Smooth muscle cell of the brain vasculature (primary cell): ENCODE measurements at regions not wholly inside any gene's neighbourhood (a gene's known extent, or its start where the extent isn't known, plus 50 kb on each side); places are given as distances from the start of the nearest gene placed in this dataset.

Source experiments
- DNase-seq: peaks from one replicate; pipeline ENCODE4 v3.0.0-alpha.2; 2012; ENCODE audit warnings: low read depth, low spot score

DNA sequence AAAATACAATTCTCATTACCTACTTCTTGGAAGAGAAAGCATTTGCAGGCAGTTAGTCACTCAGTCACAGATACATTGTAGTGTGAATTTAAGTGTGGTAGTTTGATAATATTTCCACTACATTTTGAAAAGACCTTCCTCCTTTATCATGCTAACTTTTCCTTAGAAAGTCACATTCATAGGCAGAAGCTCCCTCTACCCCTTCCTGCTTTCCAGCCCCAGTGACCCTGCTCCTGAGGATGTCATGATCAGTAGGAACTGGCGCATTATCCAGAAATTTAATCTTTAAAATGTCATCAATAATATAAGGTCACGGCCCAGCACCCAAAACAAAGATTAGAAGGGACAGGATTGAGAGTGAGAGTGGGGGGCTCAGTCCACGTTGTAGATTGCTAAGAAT is 707.4 kb upstream of the STXBP6 start:
- DNase-seq: no peak

DNA sequence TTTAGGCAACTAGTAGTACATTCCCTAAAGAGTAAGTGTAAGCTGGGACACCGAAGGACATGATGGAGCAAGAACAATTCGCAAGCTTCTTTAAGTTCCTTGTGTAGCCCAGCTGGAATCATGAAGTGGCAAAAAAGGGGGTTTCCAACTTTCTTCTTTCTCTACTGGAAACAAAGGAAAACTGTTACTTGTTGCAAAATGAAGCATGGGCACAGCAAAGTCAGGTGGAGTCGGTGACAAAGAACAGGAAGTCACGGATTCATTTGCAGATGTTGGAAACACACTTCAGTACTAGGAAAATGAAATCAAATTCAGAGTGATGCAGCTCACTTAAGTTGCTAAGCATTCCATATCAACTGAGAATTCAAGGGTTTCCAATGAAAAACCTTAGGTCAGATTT is 706.9 kb upstream of the STXBP6 start:
- DNase-seq: no peak

GRCh38 chr14:25753130-25753529 is 703.2 kb upstream of the STXBP6 start:
- no peak for DNase-seq

DNA sequence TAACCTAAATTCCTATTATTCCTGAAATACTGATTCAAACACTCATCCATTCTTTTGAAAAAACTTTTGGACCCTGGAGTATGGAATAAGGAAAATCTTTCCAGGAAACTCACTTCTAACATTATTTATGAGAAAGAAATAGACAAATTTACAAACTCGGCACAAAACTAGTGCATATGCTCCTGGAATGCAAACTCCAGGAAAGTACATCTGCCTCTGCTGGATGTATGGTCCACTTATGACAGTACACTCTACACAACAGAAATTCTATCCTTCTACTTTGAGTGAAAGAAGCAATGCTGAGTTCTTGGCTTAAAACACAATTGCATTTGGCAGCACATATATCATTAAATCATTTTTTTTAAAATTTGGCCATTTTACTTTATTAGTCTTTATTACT is 700.5 kb upstream of the STXBP6 start:
- DNase-seq: no peak
